ENCODE measurements at regions not wholly inside any gene's neighbourhood (a gene's known extent, or its start where the extent isn't known, plus 50 kb on each side); places are given as distances from the start of the nearest gene placed in this dataset.

DNA sequence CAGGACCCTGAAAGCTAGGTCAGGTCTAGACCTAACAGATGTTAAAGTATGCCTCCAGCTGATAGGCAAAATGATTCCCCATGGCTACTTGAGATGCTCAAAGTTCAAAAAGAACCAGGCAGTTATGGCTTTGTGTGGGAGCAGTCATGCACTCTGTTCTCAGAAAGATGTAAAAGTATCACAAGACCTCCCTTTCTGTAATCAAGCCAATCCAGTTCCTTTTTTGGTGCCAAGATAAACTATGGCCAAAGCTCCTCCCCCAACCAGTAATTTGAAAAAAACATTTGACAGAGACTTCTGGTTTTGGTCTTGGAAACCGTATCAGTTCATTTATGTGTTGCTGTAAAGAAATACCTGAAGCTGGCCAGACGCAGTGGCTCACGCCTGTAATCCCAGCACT lies 51.4 kb upstream of the XIST start:
- Histone ChIP-seq H3K9ac (ENCODE audit: insufficient read length) (no peak overlapping the region), H3K4me3 (no peak overlapping the region), H3K36me3 (ENCODE audit: insufficient read depth, low read length) (no peaks in the 10 kb centered on the region), H3K9me3 (ENCODE audit: low read depth, low read length) (no peaks in the 10 kb centered on the region), H3K27ac (no peak overlapping the region)
- no peak for TF ChIP-seq EZH2 (IDR thresholded peaks at IDR 0.05)
- no peak for TF ChIP-seq FOXP2 (optimal IDR thresholded peaks at IDR 0.05; ENCODE audit: control extremely low read depth, extremely low read length, insufficient read depth)
- no peak for TF ChIP-seq POLR2AphosphoS5 (IDR thresholded peaks at IDR 0.05; ENCODE audit: borderline replicate concordance, low read depth, low read length)
- no peak for DNase-seq (ENCODE audit: low read depth, low spot score)

Data from SK-N-MC (cell line).